Endothelial cell of umbilical vein (primary cell): ENCODE measurements at regions not wholly inside any gene's neighbourhood (a gene's known extent, or its start where the extent isn't known, plus 50 kb on each side); places are given as distances from the start of the nearest gene placed in this dataset.

Experiments
- BruUV-seq: library from RNA; stranded (reverse); fragments of 400-500 nt; replicated peaks from 2 replicates; lab custom pipeline; 2021; lab: Mats Ljungman, UMichigan
- CTCF ChIA-PET: fragments of 300-600, 350-600 bp; sonication (Branson Sonifier 250); formaldehyde crosslinking; loops from one replicate; lab custom pipeline; 2021; ENCODE audit warnings: antibody characterized with exemption, inconsistent platforms; lab: Charles Lee
- POLR2A ChIA-PET: fragments of 300-600, 350-600 bp; sonication (Branson Sonifier 250); formaldehyde crosslinking; loops from one replicate; lab custom pipeline; 2021; ENCODE audit warnings: antibody characterized with exemption, inconsistent platforms; lab: Charles Lee
- DNase-seq: peaks from one replicate; pipeline ENCODE4 v3.0.0-alpha.2; 2011; ENCODE audit warnings: low read depth, low spot score
- FAIRE-seq: peaks from 2 replicates; lab custom pipeline; 2011; peaks lifted over from hg19 to GRCh38; lab: Jason Lieb, UNC
- H2AFZ ChIP-seq: 2 replicates; pipeline ENCODE4 v1.6.0; 2012; ENCODE audit warnings: low read depth, low read length, control low read depth, inconsistent platforms
- H3K27ac ChIP-seq: 2 replicates; pipeline ENCODE4 v1.5.1; 2011; ENCODE audit warnings: low read depth, mild to moderate bottlenecking, control low read depth, low read length, moderate library complexity; ENCODE audit not compliant: insufficient read depth
- H3K27me3 ChIP-seq, 2 experiments: 2 replicates each; pipeline versions ENCODE4 v1.6.0 to v1.6.1; 2011; ENCODE audit warnings: low read length in 2 of 2, mixed read lengths in 1 of 2; ENCODE audit not compliant: control insufficient read depth in 2 of 2, insufficient read depth in 2 of 2
- H3K36me3 ChIP-seq, 2 experiments: 2 replicates in 1 of 2; 3 replicates in 1 of 2; pipeline ENCODE4 v1.5.1; 2011; ENCODE audit warnings: low read length in 2 of 2, mild to moderate bottlenecking in 1 of 2, moderate library complexity in 1 of 2; ENCODE audit not compliant: control insufficient read depth in 2 of 2, insufficient read depth in 2 of 2; ENCODE audit errors: extremely low read depth in 1 of 2
- H3K4me1 ChIP-seq: 3 replicates; pipeline ENCODE4 v1.5.1; 2011; ENCODE audit warnings: mild to moderate bottlenecking, low read length; ENCODE audit not compliant: control insufficient read depth, insufficient read depth; ENCODE audit errors: extremely low read depth
- H3K4me2 ChIP-seq: 2 replicates; pipeline ENCODE4 v1.6.1; 2011; ENCODE audit warnings: low read length, control low read depth, mixed read lengths; ENCODE audit not compliant: insufficient read depth
- H3K4me3 ChIP-seq, 3 experiments: fragments of 200-600 bp in 1 of 3; sonication (generic), shearing (Covaris generic) in 1 of 3; replicated peaks in 1 of 3; 2 replicates each; pipeline ENCODE4 v1.5.1; 2011 to 2016; ENCODE audit warnings: control low read depth in 3 of 3, low read length in 3 of 3, mild to moderate bottlenecking in 2 of 3, inconsistent platforms in 1 of 3, low read depth in 1 of 3, moderate library complexity in 1 of 3; ENCODE audit not compliant: insufficient read depth in 1 of 3
- H3K79me2 ChIP-seq: 2 replicates; pipeline ENCODE4 v1.6.0; 2012; ENCODE audit warnings: low read length, inconsistent platforms; ENCODE audit not compliant: control insufficient read depth, insufficient read depth
- H3K9ac ChIP-seq: replicated peaks from 2 replicates; pipeline ENCODE3; 2011; ENCODE audit warnings: low read length, control low read depth; ENCODE audit not compliant: insufficient read depth; ENCODE audit errors: extremely low read depth
- H3K9me1 ChIP-seq: replicated peaks from 3 replicates; pipeline ENCODE4 v1.6.0; 2011; ENCODE audit warnings: mild to moderate bottlenecking, low read length; ENCODE audit not compliant: control insufficient read depth, insufficient read depth; ENCODE audit errors: extremely low read depth
- H3K9me3 ChIP-seq: replicated peaks from 2 replicates; pipeline ENCODE4 v1.5.1; 2012; ENCODE audit warnings: low read length, inconsistent platforms; ENCODE audit not compliant: control insufficient read depth, insufficient read depth
- H4K20me1 ChIP-seq: replicated peaks from 2 replicates; pipeline ENCODE3; 2011; ENCODE audit warnings: mild to moderate bottlenecking, low read length; ENCODE audit not compliant: control insufficient read depth, insufficient read depth; ENCODE audit errors: extremely low read depth
- EZH2 ChIP-seq: IDR thresholded peaks from 2 replicates; pipeline ENCODE4 v1.6.1; 2012; ENCODE audit warnings: borderline replicate concordance, low read depth, mild to moderate bottlenecking, moderate library complexity, low read length, inconsistent platforms; ENCODE audit not compliant: severe bottlenecking
- FOS ChIP-seq: IDR thresholded peaks from 2 replicates; pipeline ENCODE4 v1.6.1; 2011; ENCODE audit warnings: mild to moderate bottlenecking, low read length, moderate library complexity, borderline replicate concordance; ENCODE audit not compliant: insufficient read depth
- GATA2 ChIP-seq: IDR thresholded peaks from 2 replicates; pipeline ENCODE4 v1.7.0; 2011; ENCODE audit warnings: low read depth, mild to moderate bottlenecking, moderate library complexity, mixed read lengths, low read length; ENCODE audit not compliant: insufficient read length, insufficient read depth
- JUN ChIP-seq: IDR thresholded peaks from 2 replicates; pipeline ENCODE4 v1.6.1; 2011; ENCODE audit warnings: borderline replicate concordance, low read depth; ENCODE audit not compliant: insufficient read length, insufficient read depth
- MAX ChIP-seq: IDR thresholded peaks from 2 replicates; pipeline ENCODE4 v1.6.1; 2011; ENCODE audit not compliant: insufficient read depth, insufficient read length
- MYC ChIP-seq: IDR thresholded peaks from one replicate; pipeline ENCODE4 v1.6.1; 2011; ENCODE audit warnings: mild to moderate bottlenecking, low read depth, low read length
- POLR2A ChIP-seq: IDR thresholded peaks from 2 replicates; pipeline ENCODE4 v1.6.1; 2012; ENCODE audit warnings: low read depth, mild to moderate bottlenecking, control low read depth, low read length
- POLR2AphosphoS5 ChIP-seq: IDR thresholded peaks from 2 replicates; pipeline ENCODE4 v1.6.1; 2012; ENCODE audit warnings: low read depth, mild to moderate bottlenecking, control low read depth, low read length, moderate library complexity; ENCODE audit not compliant: insufficient read depth
- dilution Hi-C: fragments of 300-500 bp; cut with MboI; formaldehyde crosslinking; loops from one replicate; pipeline ENCODE4 v1.15.0; 2019; ENCODE audit warnings: low sequenced_read_pairs; ENCODE audit not compliant: extremely low pct_ligation_motif_present
- intact Hi-C: fragments of 100-400 bp; cut with micrococcal nuclease; formaldehyde crosslinking; loops from one replicate; pipeline ENCODE4 v1.10.0; 2022
- TF ChIP-seq, protein P1 (sequence below), 2 donors: IDR thresholded peaks; 1 replicate in 1 of 2; 2 replicates in 1 of 2; pipeline ENCODE4 v1.5.1; 2011; ENCODE audit warnings: low read length in 2 of 2, mild to moderate bottlenecking in 2 of 2, moderate library complexity in 2 of 2, control low read depth in 1 of 2, inconsistent platforms in 1 of 2, low read depth in 1 of 2; ENCODE audit not compliant: insufficient read depth in 1 of 2; ENCODE audit errors: extremely low read depth in 1 of 2

GRCh38 chr22:27431081-27431480 lies 370.5 kb downstream of the MN1 start:
- no peaks in the 10 kb centered on the region for H3K4me1 ChIP-seq
- ChIA-PET CTCF (no interaction called here), POLR2A (no interaction called here)
- no peak overlapping the region for H3K9ac ChIP-seq
- dilution Hi-C loops = no loop called here
- H3K4me2 ChIP-seq = no peak overlapping the region
- no peaks in the 10 kb centered on the region for H3K9me3 ChIP-seq
- TF ChIP-seq EZH2 = no peak
- TF ChIP-seq POLR2AphosphoS5 = no peak
- TF ChIP-seq POLR2A = no peak
- TF ChIP-seq GATA2 = no peak
- TF ChIP-seq MAX = no peak
- TF ChIP-seq, protein P1, sequence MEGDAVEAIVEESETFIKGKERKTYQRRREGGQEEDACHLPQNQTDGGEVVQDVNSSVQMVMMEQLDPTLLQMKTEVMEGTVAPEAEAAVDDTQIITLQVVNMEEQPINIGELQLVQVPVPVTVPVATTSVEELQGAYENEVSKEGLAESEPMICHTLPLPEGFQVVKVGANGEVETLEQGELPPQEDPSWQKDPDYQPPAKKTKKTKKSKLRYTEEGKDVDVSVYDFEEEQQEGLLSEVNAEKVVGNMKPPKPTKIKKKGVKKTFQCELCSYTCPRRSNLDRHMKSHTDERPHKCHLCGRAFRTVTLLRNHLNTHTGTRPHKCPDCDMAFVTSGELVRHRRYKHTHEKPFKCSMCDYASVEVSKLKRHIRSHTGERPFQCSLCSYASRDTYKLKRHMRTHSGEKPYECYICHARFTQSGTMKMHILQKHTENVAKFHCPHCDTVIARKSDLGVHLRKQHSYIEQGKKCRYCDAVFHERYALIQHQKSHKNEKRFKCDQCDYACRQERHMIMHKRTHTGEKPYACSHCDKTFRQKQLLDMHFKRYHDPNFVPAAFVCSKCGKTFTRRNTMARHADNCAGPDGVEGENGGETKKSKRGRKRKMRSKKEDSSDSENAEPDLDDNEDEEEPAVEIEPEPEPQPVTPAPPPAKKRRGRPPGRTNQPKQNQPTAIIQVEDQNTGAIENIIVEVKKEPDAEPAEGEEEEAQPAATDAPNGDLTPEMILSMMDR (IDR thresholded peaks at IDR 0.05; ENCODE audit: extremely low read depth in 1 of 2, insufficient read depth in 1 of 2, low read depth in 1 of 2, low read length in 2 of 2) = no peak
- TF ChIP-seq MYC = no peak
- no peak for TF ChIP-seq FOS
- no peak for TF ChIP-seq JUN
- DNase-seq (no peak), FAIRE-seq (no peak)
- no peak overlapping the region for H3K27ac ChIP-seq
- H3K27me3 ChIP-seq = peaks cover 7 to 20% of the 10 kb centered on the region in 2 experiments
- H3K9me1 ChIP-seq = no peaks in the 10 kb centered on the region
- no peak overlapping the region for H3K4me3 ChIP-seq
- H2AFZ ChIP-seq = no peak overlapping the region
- H3K36me3 ChIP-seq = no peaks in the 10 kb centered on the region
- no peaks in the 10 kb centered on the region for H3K79me2 ChIP-seq
- H4K20me1 ChIP-seq = no peaks in the 10 kb centered on the region
- no TSS peak for BruUV-seq
- intact Hi-C loops = no loop called here
